CD14-positive monocyte (primary cell): ENCODE measurements at regions not wholly inside any gene's neighbourhood (a gene's known extent, or its start where the extent isn't known, plus 50 kb on each side); places are given as distances from the start of the nearest gene placed in this dataset.
"Not testable (repeated sequence)": the region's sequence is repeated elsewhere in the genome, so short reads cannot be mapped to it uniquely, and the experiment has no call there.

ENCODE experiments used
- DNase-seq, 3 donors: peaks; one replicate each; pipeline ENCODE4 v3.0.0-alpha.2; 2011 to 2022
- H2AFZ ChIP-seq: 2 replicates; pipeline ENCODE4 v1.6.0; 2012; ENCODE audit warnings: mild to moderate bottlenecking, low read depth, low read length, inconsistent platforms; ENCODE audit not compliant: insufficient read depth, poor library complexity, severe bottlenecking
- H3K27ac ChIP-seq, 2 donors: 1 replicate in 1 of 2; 2 replicates in 1 of 2; pipeline ENCODE4 v1.5.1; 2012 to 2013; ENCODE audit warnings: low read length in 2 of 2, control low read depth in 1 of 2, inconsistent platforms in 1 of 2, low read depth in 1 of 2, mild to moderate bottlenecking in 1 of 2
- H3K27me3 ChIP-seq, 2 donors: one replicate each; pipeline versions ENCODE4 v1.6.0 to v1.6.1; 2011 to 2013; ENCODE audit warnings: low read length in 2 of 2; ENCODE audit not compliant: control insufficient read depth in 2 of 2, insufficient read depth in 2 of 2
- H3K36me3 ChIP-seq, 2 donors: replicated peaks in 1 of 2; 1 replicate in 1 of 2; 2 replicates in 1 of 2; pipeline versions ENCODE4 v1.5.1 to v1.6.1; 2012 to 2013; ENCODE audit warnings: low read length in 2 of 2, control low read depth in 1 of 2, inconsistent platforms in 1 of 2, mild to moderate bottlenecking in 1 of 2; ENCODE audit not compliant: insufficient read depth in 2 of 2, control insufficient read depth in 1 of 2
- H3K4me1 ChIP-seq, 2 donors: 1 replicate in 1 of 2; 2 replicates in 1 of 2; pipeline versions ENCODE4 v1.5.1 to v1.6.1; 2012 to 2013; ENCODE audit warnings: low read length in 2 of 2, control low read depth in 1 of 2, inconsistent platforms in 1 of 2, mild to moderate bottlenecking in 1 of 2, moderate library complexity in 1 of 2; ENCODE audit not compliant: insufficient read depth in 2 of 2, control insufficient read depth in 1 of 2
- H3K4me2 ChIP-seq: replicated peaks from 2 replicates; pipeline ENCODE3; 2012; ENCODE audit warnings: low read length, moderate library complexity, mild to moderate bottlenecking; ENCODE audit not compliant: poor library complexity, severe bottlenecking; ENCODE audit errors: extremely low read depth
- H3K4me3 ChIP-seq, 3 experiments: fragments of 200-600 bp in 1 of 3; sonication (generic) in 1 of 3; replicated peaks in 1 of 3; 1 replicate in 2 of 3; 2 replicates in 1 of 3; pipeline ENCODE4 v1.5.1; 2011 to 2013; ENCODE audit warnings: low read length in 3 of 3, mild to moderate bottlenecking in 3 of 3, control low read depth in 2 of 3, low read depth in 2 of 3, inconsistent platforms in 1 of 3, moderate library complexity in 1 of 3
- H3K79me2 ChIP-seq: 2 replicates; pipeline ENCODE4 v1.6.0; 2012; ENCODE audit warnings: mild to moderate bottlenecking, control low read depth, inconsistent platforms, low read length, moderate library complexity; ENCODE audit not compliant: insufficient read depth
- H3K9ac ChIP-seq: 2 replicates; pipeline ENCODE4 v1.6.0; 2017; ENCODE audit warnings: low read length, mild to moderate bottlenecking; ENCODE audit not compliant: insufficient read depth, poor library complexity, severe bottlenecking
- H3K9me3 ChIP-seq, 2 donors: replicated peaks in 1 of 2; 1 replicate in 1 of 2; 2 replicates in 1 of 2; pipeline versions ENCODE4 v1.5.1 to v1.6.1; 2012 to 2013; ENCODE audit warnings: low read length in 2 of 2, control low read depth in 1 of 2; ENCODE audit not compliant: control insufficient read depth in 1 of 2, insufficient read depth in 1 of 2
- H4K20me1 ChIP-seq: 2 replicates; pipeline ENCODE4 v1.6.0; 2012; ENCODE audit warnings: mild to moderate bottlenecking, low read length, control low read depth, moderate library complexity; ENCODE audit not compliant: insufficient read depth
- H3K27ac Mint-ChIP-seq, 7 donors: one replicate each; pipeline ENCODE4 v1.8.0; 2020; ENCODE audit warnings: mild to moderate bottlenecking in 7 of 7, mixed read lengths in 7 of 7, moderate library complexity in 6 of 7, inconsistent platforms in 2 of 7
- H3K27me3 Mint-ChIP-seq, 3 donors: one replicate each; pipeline ENCODE4 v1.8.0; 2021 to 2022; ENCODE audit warnings: low read depth in 3 of 3, mild to moderate bottlenecking in 3 of 3, mixed read lengths in 3 of 3, moderate library complexity in 3 of 3, inconsistent platforms in 1 of 3
- H3K36me3 Mint-ChIP-seq, 2 donors: one replicate each; pipeline ENCODE4 v1.8.0; 2020; ENCODE audit warnings: mixed read lengths in 2 of 2, inconsistent platforms in 1 of 2, mild to moderate bottlenecking in 1 of 2
- H3K4me1 Mint-ChIP-seq: one replicate; pipeline ENCODE4 v1.8.0; 2020; ENCODE audit warnings: mild to moderate bottlenecking, mixed read lengths
- H3K4me3 Mint-ChIP-seq, 2 donors: one replicate each; pipeline ENCODE4 v1.8.0; 2020; ENCODE audit warnings: mild to moderate bottlenecking in 2 of 2, mixed read lengths in 2 of 2, moderate library complexity in 1 of 2
- H3K9me3 Mint-ChIP-seq, 7 donors: one replicate each; pipeline ENCODE4 v1.8.0; 2020 to 2022; ENCODE audit warnings: mixed read lengths in 7 of 7, mild to moderate bottlenecking in 6 of 7, moderate library complexity in 6 of 7, inconsistent platforms in 2 of 7
- WGBS: methylation state at CpG from one replicate; pipeline ENCODE4 v1.1.5; 2013; ENCODE audit warnings: missing lambda C conversion rate; ENCODE audit not compliant: insufficient coverage; 5-methylcytosine and 5-hydroxymethylcytosine counted together
- intact Hi-C, 2 donors: fragments of 100-400 bp; cut with micrococcal nuclease; formaldehyde crosslinking; loops; one replicate each; pipeline versions ENCODE4 v1.15.0 to v1.15.1; 2023
- TF ChIP-seq, protein P1 (sequence below): fragments of 200-600 bp; IDR thresholded peaks from one replicate; pipeline ENCODE4 v1.8.0; 2022; ENCODE audit warnings: antibody characterized with exemption, mild to moderate bottlenecking

DNA sequence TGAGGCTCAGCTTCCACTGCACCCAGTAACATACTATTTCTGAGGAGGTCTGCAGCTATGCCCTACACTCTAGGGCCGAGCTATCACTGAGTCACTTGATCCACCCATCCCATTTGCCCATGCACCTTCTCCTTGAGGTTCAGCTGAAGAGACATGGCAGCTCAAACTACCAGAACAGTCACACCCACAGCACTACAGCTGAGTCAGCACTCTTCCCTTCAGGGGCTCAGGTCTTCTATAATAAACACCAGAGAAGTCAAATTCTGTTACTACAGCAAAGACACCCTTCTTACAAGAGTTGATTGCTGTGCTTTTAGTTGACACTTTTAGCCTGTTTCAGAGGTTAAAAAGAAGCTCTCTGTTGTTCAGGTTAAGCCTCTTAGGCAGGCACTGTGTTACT is 1696.4 kb upstream of the ADGRL3 start:
- TF ChIP-seq, protein P1, sequence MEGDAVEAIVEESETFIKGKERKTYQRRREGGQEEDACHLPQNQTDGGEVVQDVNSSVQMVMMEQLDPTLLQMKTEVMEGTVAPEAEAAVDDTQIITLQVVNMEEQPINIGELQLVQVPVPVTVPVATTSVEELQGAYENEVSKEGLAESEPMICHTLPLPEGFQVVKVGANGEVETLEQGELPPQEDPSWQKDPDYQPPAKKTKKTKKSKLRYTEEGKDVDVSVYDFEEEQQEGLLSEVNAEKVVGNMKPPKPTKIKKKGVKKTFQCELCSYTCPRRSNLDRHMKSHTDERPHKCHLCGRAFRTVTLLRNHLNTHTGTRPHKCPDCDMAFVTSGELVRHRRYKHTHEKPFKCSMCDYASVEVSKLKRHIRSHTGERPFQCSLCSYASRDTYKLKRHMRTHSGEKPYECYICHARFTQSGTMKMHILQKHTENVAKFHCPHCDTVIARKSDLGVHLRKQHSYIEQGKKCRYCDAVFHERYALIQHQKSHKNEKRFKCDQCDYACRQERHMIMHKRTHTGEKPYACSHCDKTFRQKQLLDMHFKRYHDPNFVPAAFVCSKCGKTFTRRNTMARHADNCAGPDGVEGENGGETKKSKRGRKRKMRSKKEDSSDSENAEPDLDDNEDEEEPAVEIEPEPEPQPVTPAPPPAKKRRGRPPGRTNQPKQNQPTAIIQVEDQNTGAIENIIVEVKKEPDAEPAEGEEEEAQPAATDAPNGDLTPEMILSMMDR: no peak
- no peak overlapping the region for H3K4me3 Mint-ChIP-seq
- H3K79me2 ChIP-seq: no peaks in the 10 kb centered on the region
- intact Hi-C loops: no loop called here
- no peaks in the 10 kb centered on the region for H3K4me1 ChIP-seq
- H3K27me3 Mint-ChIP-seq: no peaks in the 10 kb centered on the region
- 70% methylated on average over 1 of the region's 1 CpG for WGBS
- no peak overlapping the region for H3K27ac Mint-ChIP-seq
- no peak overlapping the region for H3K27ac ChIP-seq
- DNase-seq: no peak
- H3K4me1 Mint-ChIP-seq: no peaks in the 10 kb centered on the region
- no peak overlapping the region for H3K9ac ChIP-seq
- no peak overlapping the region for H3K4me3 ChIP-seq
- no peaks in the 10 kb centered on the region for H3K36me3 ChIP-seq
- H3K9me3 ChIP-seq: peaks cover 0 to 3% of the 10 kb centered on the region in 2 donors
- H2AFZ ChIP-seq: no peak overlapping the region
- H3K36me3 Mint-ChIP-seq: no peaks in the 10 kb centered on the region
- no peaks in the 10 kb centered on the region for H3K27me3 ChIP-seq
- H4K20me1 ChIP-seq: no peaks in the 10 kb centered on the region
- no peak overlapping the region for H3K4me2 ChIP-seq
- H3K9me3 Mint-ChIP-seq: peaks cover 0 to 4% (median 3%) of the 10 kb centered on the region in 7 donors

DNA sequence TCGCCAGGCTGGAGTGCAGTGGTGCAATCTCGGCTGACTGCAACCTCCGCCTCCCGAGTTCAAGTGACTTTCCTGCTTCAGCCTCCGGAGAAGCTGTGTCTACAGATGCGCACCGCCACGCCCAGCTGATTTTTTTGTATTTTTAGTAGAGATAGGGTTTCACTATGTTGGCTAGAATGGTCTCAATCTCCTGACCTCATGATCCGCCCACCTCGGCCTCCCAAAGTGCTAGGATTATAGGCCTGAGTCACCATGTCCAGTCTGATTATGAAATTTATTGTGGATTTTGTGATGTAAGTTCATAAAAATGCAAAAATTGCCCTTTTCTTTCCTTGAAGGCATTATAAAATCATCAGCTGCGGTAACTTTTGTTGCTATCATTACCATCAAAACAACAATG is 1688.3 kb upstream of the ADGRL3 start:
- H3K4me1 Mint-ChIP-seq, H3K9me3 Mint-ChIP-seq, intact Hi-C loops, H3K4me2 ChIP-seq, H3K9me3 ChIP-seq, H3K36me3 ChIP-seq, H3K27ac ChIP-seq, H3K79me2 ChIP-seq, H3K4me3 ChIP-seq, H3K27me3 ChIP-seq, H3K36me3 Mint-ChIP-seq, H3K4me3 Mint-ChIP-seq, H3K27me3 Mint-ChIP-seq, DNase-seq, H4K20me1 ChIP-seq, H3K9ac ChIP-seq, H3K27ac Mint-ChIP-seq, H2AFZ ChIP-seq, H3K4me1 ChIP-seq: not testable (repeated sequence)
- WGBS: 85% methylated on average over 9 of the region's 11 CpGs
